H1 (cell line): ENCODE measurements at regions not wholly inside any gene's neighbourhood (a gene's known extent, or its start where the extent isn't known, plus 50 kb on each side); places are given as distances from the start of the nearest gene placed in this dataset.

ENCODE experiments used
- BCL11A ChIP-seq, 2 experiments: IDR thresholded peaks; one replicate each; pipeline ENCODE4 v1.6.1; 2011; ENCODE audit warnings: low read depth in 2 of 2, low read length in 2 of 2, mild to moderate bottlenecking in 2 of 2
- HDAC2 ChIP-seq, 2 experiments: fragments of 300-600 bp in 1 of 2; sonication (generic) in 1 of 2; IDR thresholded peaks; 2 replicates each; pipeline ENCODE4 v1.6.1; 2011 to 2012; ENCODE audit warnings: low read depth in 2 of 2, low read length in 2 of 2, mild to moderate bottlenecking in 2 of 2, moderate library complexity in 2 of 2, borderline replicate concordance in 1 of 2, inconsistent platforms in 1 of 2
- JUND ChIP-seq: IDR thresholded peaks from 2 replicates; pipeline ENCODE4 v1.6.1; 2011; ENCODE audit warnings: mild to moderate bottlenecking, improper control_type of control experiment, low read length
- RNF2 ChIP-seq: fragments of 200-900, 300-1000 bp; sonication (generic); IDR thresholded peaks from 2 replicates; pipeline ENCODE4 v1.7.1; 2016; ENCODE audit warnings: borderline replicate concordance, low read depth, mild to moderate bottlenecking, antibody characterized with exemption, low read length; ENCODE audit not compliant: poor library complexity, severe bottlenecking; ENCODE audit errors: missing control alignments
- RXRA ChIP-seq: IDR thresholded peaks from 2 replicates; pipeline ENCODE4 v1.6.1; 2011; ENCODE audit warnings: low read depth, mild to moderate bottlenecking, low read length, moderate library complexity; ENCODE audit not compliant: insufficient read depth
- SRF ChIP-seq: IDR thresholded peaks from 2 replicates; pipeline ENCODE4 v1.6.1; 2011; ENCODE audit warnings: mild to moderate bottlenecking, low read depth, low read length, moderate library complexity
- TAF7 ChIP-seq: optimal IDR thresholded peaks from 2 replicates; pipeline ENCODE3; 2011; ENCODE audit warnings: low read depth, mild to moderate bottlenecking, inconsistent platforms, low read length, moderate library complexity, borderline replicate concordance
- YY1 ChIP-seq: IDR thresholded peaks from 2 replicates; pipeline ENCODE4 v1.6.1; 2011; ENCODE audit warnings: low read depth, mild to moderate bottlenecking, low read length

DNA sequence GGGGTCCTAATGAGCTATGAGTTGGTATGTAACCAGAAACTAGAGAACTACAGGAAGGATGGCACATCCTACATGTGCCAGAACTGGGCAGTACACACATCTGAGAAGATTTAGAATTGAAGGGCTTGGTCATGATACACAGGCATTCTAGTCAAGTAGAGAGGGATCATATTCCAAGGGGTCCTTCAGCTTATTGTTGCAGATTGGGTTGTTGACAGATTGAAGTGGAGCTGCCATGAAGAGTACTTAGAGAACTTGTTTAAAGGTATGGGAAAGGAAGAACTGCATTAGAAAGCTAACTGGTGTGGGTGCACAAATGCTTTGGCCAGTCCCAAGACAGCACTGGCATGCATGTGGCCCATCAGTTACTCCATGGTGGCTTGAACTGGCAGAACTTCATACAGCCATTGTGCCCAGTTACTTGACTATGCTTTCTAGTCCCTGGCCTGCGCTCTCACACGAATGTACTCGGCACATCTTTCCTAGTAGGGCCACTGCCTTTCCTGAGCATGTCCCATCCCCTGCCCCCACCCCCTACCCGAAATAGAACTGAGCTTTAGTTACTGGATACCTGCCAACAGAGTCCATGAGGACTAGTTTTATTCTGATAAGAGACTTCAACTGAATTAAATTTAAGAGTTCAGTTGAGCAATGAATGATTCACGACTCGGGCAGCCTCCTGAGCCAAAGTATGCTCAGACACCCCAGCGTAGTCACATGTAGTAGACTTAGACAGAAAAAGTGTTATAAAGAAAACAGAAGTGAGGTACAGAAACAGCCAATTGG is 64.0 kb downstream of the CCNG2 start (continued):
- no peak for TF ChIP-seq JUND
- no peak for TF ChIP-seq TAF7
- TF ChIP-seq RXRA, result no peak
- TF ChIP-seq RNF2, result no peak
- no peak for TF ChIP-seq HDAC2 (IDR thresholded peaks at IDR 0.05; ENCODE audit: borderline replicate concordance in 1 of 2, low read depth in 2 of 2, low read length in 2 of 2)
- no peak for TF ChIP-seq SRF
- TF ChIP-seq BCL11A (IDR thresholded peaks at IDR 0.05; ENCODE audit: low read depth in 2 of 2, low read length in 2 of 2), result no peak
- TF ChIP-seq YY1, result no peak
